SK-N-SH (cell line): ENCODE measurements at regions not wholly inside any gene's neighbourhood (a gene's known extent, or its start where the extent isn't known, plus 50 kb on each side); places are given as distances from the start of the nearest gene placed in this dataset.

Experiments
- CTCF ChIA-PET: fragments of 300-600, 350-600 bp; formaldehyde crosslinking; extraction: SDS; loops from one replicate; lab custom pipeline; 2021; lab: Yijun Ruan, JAX
- POLR2A ChIA-PET: fragments of 350-600 bp; sonication (Branson Sonifier 250); formaldehyde crosslinking; extraction: SDS; loops from one replicate; lab custom pipeline; 2020; ENCODE audit warnings: antibody characterized with exemption, inconsistent platforms; lab: Yijun Ruan, JAX
- DNase-seq: peaks from one replicate; pipeline ENCODE4 v3.0.0; 2012
- H2AFZ ChIP-seq: fragments of 200-600 bp; sonication (generic); 2 replicates; pipeline ENCODE4 v1.8.1; 2016; ENCODE audit warnings: antibody characterized with exemption, mild to moderate bottlenecking, low read depth
- H3F3A ChIP-seq: fragments of 200-600 bp; sonication (generic); replicated peaks from 2 replicates; pipeline ENCODE3; 2016; ENCODE audit warnings: antibody characterized with exemption, mild to moderate bottlenecking; ENCODE audit not compliant: insufficient read depth
- H3K27ac ChIP-seq, 2 experiments: fragments of 200-500 bp in 1 of 2; fragments of 200-600 bp in 1 of 2; sonication (Bioruptor generic) in 1 of 2; sonication (generic), shearing (Covaris generic) in 1 of 2; 2 replicates each; pipeline versions ENCODE4 v1.5.1 to v1.6.1; 2014 to 2016; ENCODE audit warnings: low read depth in 2 of 2, inconsistent platforms in 1 of 2, low read length in 1 of 2, mild to moderate bottlenecking in 1 of 2, mixed read lengths in 1 of 2
- H3K27me3 ChIP-seq: fragments of 200-600 bp; sonication (generic), shearing (Covaris generic); 2 replicates; pipeline ENCODE4 v1.6.1; 2016; ENCODE audit warnings: mixed run types; ENCODE audit not compliant: insufficient read depth
- H3K36me3 ChIP-seq, 2 experiments: fragments of 200-500 bp in 1 of 2; fragments of 200-600 bp in 1 of 2; sonication (Bioruptor generic) in 1 of 2; sonication (generic) in 1 of 2; replicated peaks in 1 of 2; 2 replicates each; pipeline versions ENCODE3 to v1.5.1; 2014 to 2016; ENCODE audit warnings: low read length in 1 of 2, mild to moderate bottlenecking in 1 of 2; ENCODE audit not compliant: insufficient read depth in 2 of 2, control insufficient read depth in 1 of 2
- H3K4me1 ChIP-seq, 2 experiments: fragments of 200-500 bp in 1 of 2; fragments of 200-600 bp in 1 of 2; sonication (Bioruptor generic) in 1 of 2; sonication (generic), shearing (Covaris generic) in 1 of 2; 2 replicates each; pipeline versions ENCODE4 v1.5.1 to v1.6.1; 2014 to 2016; ENCODE audit warnings: low read depth in 1 of 2, low read length in 1 of 2, mixed run types in 1 of 2; ENCODE audit not compliant: insufficient read depth in 2 of 2, control insufficient read depth in 1 of 2
- H3K4me2 ChIP-seq: fragments of 200-600 bp; sonication (generic), shearing (Covaris generic); 2 replicates; pipeline ENCODE4 v1.6.1; 2017; ENCODE audit warnings: mixed run types
- H3K4me3 ChIP-seq, 2 experiments: fragments of 200-500 bp in 1 of 2; fragments of 200-600 bp in 1 of 2; sonication (Bioruptor generic) in 1 of 2; sonication (generic), shearing (Covaris generic) in 1 of 2; 2 replicates each; pipeline versions ENCODE4 v1.5.1 to v1.8.1; 2014 to 2016; ENCODE audit warnings: low read depth in 2 of 2, inconsistent platforms in 1 of 2, low read length in 1 of 2, mild to moderate bottlenecking in 1 of 2, mixed read lengths in 1 of 2, moderate library complexity in 1 of 2
- H3K79me2 ChIP-seq: fragments of 200-600 bp; sonication (generic); 2 replicates; pipeline ENCODE4 v1.8.1; 2017; ENCODE audit warnings: mild to moderate bottlenecking; ENCODE audit not compliant: insufficient read depth
- H3K9ac ChIP-seq: fragments of 200-600 bp; sonication (generic); 2 replicates; pipeline ENCODE4 v1.6.1; 2017; ENCODE audit warnings: mixed run types
- H3K9me2 ChIP-seq: fragments of 200-600 bp; sonication (generic); 2 replicates; pipeline ENCODE4 v1.6.1; 2017; ENCODE audit warnings: mixed run types
- H3K9me3 ChIP-seq: fragments of 200-600 bp; sonication (generic); 2 replicates; pipeline ENCODE4 v1.6.1; 2017; ENCODE audit warnings: mixed run types, mild to moderate bottlenecking, moderate library complexity
- H4K20me1 ChIP-seq: fragments of 200-600 bp; sonication (generic); 2 replicates; pipeline ENCODE4 v1.6.1; 2017; ENCODE audit warnings: mild to moderate bottlenecking, mixed run types; ENCODE audit not compliant: insufficient read depth
- CHD2 ChIP-seq: fragments of 150-350 bp; IDR thresholded peaks from 2 replicates; pipeline ENCODE4 v1.6.1; 2018; ENCODE audit warnings: low read length; ENCODE audit not compliant: partially characterized antibody
- JUND ChIP-seq: IDR thresholded peaks from 2 replicates; pipeline ENCODE4 v1.4.0; 2012
- MXI1 ChIP-seq: IDR thresholded peaks from 2 replicates; pipeline ENCODE4 v1.6.1; 2012; ENCODE audit warnings: mild to moderate bottlenecking, low read depth, low read length, improper control_type of control experiment
- NFIC ChIP-seq: IDR thresholded peaks from 2 replicates; pipeline ENCODE4 v1.4.0; 2012; ENCODE audit warnings: borderline replicate concordance
- RAD21 ChIP-seq: IDR thresholded peaks from 2 replicates; pipeline ENCODE4 v1.6.1; 2012; ENCODE audit warnings: mild to moderate bottlenecking, low read length
- RXRA ChIP-seq: IDR thresholded peaks from 2 replicates; pipeline ENCODE4 v1.4.0; 2012; ENCODE audit warnings: low read depth, mild to moderate bottlenecking, borderline replicate concordance
- SIN3A ChIP-seq: IDR thresholded peaks from 2 replicates; pipeline ENCODE4 v1.6.1; 2012; ENCODE audit warnings: low read depth, mild to moderate bottlenecking, low read length, moderate library complexity, borderline replicate concordance
- SMC3 ChIP-seq: IDR thresholded peaks from 2 replicates; pipeline ENCODE4 v1.6.1; 2012; ENCODE audit warnings: low read depth, low read length, improper control_type of control experiment
- TCF12 ChIP-seq: IDR thresholded peaks from 2 replicates; pipeline ENCODE4 v1.4.0; 2012
- WGBS: methylation state at CpG from one replicate; pipeline ENCODE4 v1.1.6; 2017; ENCODE audit warnings: low lambda C conversion rate; 5-methylcytosine and 5-hydroxymethylcytosine counted together
- TF ChIP-seq, protein P1 (sequence below): IDR thresholded peaks from 2 replicates; pipeline ENCODE4 v1.4.0; 2012; ENCODE audit warnings: low read depth, borderline replicate concordance
- TF ChIP-seq, protein P2 (sequence below): IDR thresholded peaks from 2 replicates; pipeline ENCODE4 v1.4.0; 2012; ENCODE audit warnings: low read depth, borderline replicate concordance
- TF ChIP-seq, protein P3 (sequence below): IDR thresholded peaks from 2 replicates; pipeline ENCODE4 v1.6.1; 2012; ENCODE audit warnings: mild to moderate bottlenecking, low read depth, low read length, moderate library complexity
- TF ChIP-seq, protein P4 (sequence below): IDR thresholded peaks from 2 replicates; pipeline ENCODE4 v1.4.0; 2012; ENCODE audit warnings: low read depth
- TF ChIP-seq, protein P5 (sequence below): fragments of 150-350 bp; IDR thresholded peaks from 2 replicates; pipeline ENCODE4 v1.6.1; 2016; ENCODE audit warnings: mild to moderate bottlenecking, low read depth, low read length

DNA sequence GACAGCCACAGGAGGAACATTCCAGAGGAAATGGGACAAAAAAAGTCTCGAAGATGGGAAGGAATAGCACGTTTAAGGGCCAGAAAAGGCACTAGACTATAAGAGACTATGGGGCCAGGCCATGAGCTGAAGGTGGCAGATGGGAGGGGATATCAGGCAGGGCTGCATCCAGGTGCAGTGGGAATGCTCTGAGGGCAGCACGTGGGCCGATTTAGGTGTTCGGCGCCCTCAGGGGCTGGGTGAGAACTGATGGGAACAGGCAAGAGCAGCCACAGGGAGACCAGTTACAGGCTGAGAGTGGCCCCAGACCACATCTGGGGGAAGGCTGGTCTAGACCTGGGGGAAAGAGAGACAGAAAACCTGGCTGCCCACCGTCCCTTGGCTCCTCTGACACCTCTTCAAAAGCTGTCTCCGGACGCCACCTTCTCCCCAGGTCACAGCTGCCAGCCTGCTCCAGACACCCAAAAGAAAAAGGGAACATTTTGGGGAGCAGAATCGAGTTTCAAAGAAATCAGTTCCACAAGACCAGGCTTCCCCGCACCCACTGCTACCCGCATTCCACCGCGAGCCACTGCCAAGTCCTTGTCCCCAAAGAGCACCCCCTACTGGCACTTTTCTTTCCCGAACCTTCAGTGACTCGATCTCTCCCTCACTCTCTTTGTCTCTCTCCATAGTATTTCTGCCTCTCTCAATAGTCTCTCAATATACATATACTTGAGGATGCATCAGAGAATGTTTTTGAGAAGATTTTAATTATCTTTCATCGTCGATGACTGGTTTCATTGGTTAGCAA lies 190.1 kb upstream of the AGAP1 start:
- H3K27ac ChIP-seq, result no peak overlapping the region
- H4K20me1 ChIP-seq, result no peaks in the 10 kb centered on the region
- 70% methylated on average over 17 of the region's 18 CpGs for WGBS
- H3K79me2 ChIP-seq, result no peaks in the 10 kb centered on the region
- no peak overlapping the region for H3K4me2 ChIP-seq
- no peak overlapping the region for H3K4me3 ChIP-seq
- H2AFZ ChIP-seq, result no peak overlapping the region
- H3K9me2 ChIP-seq, result no peaks in the 10 kb centered on the region
- CTCF ChIA-PET, result no interaction called here
- H3K27me3 ChIP-seq, result no peaks in the 10 kb centered on the region; the same call in 1 of the 2 replicates
- no peak for DNase-seq
- no peaks in the 10 kb centered on the region; a peak in 1 of 4 replicates for H3K4me1 ChIP-seq
- H3F3A ChIP-seq, result no peaks in the 10 kb centered on the region
- POLR2A ChIA-PET, result no interaction called here
- no peak for TF ChIP-seq CHD2
- TF ChIP-seq, protein P1, sequence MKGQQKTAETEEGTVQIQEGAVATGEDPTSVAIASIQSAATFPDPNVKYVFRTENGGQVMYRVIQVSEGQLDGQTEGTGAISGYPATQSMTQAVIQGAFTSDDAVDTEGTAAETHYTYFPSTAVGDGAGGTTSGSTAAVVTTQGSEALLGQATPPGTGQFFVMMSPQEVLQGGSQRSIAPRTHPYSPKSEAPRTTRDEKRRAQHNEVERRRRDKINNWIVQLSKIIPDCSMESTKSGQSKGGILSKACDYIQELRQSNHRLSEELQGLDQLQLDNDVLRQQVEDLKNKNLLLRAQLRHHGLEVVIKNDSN, result no peak
- no peak for TF ChIP-seq MXI1
- TF ChIP-seq, protein P2, sequence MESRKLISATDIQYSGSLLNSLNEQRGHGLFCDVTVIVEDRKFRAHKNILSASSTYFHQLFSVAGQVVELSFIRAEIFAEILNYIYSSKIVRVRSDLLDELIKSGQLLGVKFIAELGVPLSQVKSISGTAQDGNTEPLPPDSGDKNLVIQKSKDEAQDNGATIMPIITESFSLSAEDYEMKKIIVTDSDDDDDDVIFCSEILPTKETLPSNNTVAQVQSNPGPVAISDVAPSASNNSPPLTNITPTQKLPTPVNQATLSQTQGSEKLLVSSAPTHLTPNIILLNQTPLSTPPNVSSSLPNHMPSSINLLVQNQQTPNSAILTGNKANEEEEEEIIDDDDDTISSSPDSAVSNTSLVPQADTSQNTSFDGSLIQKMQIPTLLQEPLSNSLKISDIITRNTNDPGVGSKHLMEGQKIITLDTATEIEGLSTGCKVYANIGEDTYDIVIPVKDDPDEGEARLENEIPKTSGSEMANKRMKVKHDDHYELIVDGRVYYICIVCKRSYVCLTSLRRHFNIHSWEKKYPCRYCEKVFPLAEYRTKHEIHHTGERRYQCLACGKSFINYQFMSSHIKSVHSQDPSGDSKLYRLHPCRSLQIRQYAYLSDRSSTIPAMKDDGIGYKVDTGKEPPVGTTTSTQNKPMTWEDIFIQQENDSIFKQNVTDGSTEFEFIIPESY, result no peak
- TF ChIP-seq, protein P3, sequence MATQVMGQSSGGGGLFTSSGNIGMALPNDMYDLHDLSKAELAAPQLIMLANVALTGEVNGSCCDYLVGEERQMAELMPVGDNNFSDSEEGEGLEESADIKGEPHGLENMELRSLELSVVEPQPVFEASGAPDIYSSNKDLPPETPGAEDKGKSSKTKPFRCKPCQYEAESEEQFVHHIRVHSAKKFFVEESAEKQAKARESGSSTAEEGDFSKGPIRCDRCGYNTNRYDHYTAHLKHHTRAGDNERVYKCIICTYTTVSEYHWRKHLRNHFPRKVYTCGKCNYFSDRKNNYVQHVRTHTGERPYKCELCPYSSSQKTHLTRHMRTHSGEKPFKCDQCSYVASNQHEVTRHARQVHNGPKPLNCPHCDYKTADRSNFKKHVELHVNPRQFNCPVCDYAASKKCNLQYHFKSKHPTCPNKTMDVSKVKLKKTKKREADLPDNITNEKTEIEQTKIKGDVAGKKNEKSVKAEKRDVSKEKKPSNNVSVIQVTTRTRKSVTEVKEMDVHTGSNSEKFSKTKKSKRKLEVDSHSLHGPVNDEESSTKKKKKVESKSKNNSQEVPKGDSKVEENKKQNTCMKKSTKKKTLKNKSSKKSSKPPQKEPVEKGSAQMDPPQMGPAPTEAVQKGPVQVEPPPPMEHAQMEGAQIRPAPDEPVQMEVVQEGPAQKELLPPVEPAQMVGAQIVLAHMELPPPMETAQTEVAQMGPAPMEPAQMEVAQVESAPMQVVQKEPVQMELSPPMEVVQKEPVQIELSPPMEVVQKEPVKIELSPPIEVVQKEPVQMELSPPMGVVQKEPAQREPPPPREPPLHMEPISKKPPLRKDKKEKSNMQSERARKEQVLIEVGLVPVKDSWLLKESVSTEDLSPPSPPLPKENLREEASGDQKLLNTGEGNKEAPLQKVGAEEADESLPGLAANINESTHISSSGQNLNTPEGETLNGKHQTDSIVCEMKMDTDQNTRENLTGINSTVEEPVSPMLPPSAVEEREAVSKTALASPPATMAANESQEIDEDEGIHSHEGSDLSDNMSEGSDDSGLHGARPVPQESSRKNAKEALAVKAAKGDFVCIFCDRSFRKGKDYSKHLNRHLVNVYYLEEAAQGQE, result no peak
- no peak for TF ChIP-seq JUND
- TF ChIP-seq, protein P4, sequence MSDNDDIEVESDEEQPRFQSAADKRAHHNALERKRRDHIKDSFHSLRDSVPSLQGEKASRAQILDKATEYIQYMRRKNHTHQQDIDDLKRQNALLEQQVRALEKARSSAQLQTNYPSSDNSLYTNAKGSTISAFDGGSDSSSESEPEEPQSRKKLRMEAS, result no peak
- TF ChIP-seq RAD21, result no peak
- TF ChIP-seq, protein P5, sequence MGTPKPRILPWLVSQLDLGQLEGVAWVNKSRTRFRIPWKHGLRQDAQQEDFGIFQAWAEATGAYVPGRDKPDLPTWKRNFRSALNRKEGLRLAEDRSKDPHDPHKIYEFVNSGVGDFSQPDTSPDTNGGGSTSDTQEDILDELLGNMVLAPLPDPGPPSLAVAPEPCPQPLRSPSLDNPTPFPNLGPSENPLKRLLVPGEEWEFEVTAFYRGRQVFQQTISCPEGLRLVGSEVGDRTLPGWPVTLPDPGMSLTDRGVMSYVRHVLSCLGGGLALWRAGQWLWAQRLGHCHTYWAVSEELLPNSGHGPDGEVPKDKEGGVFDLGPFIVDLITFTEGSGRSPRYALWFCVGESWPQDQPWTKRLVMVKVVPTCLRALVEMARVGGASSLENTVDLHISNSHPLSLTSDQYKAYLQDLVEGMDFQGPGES, result no peak
- TF ChIP-seq NFIC, result no peak
- TF ChIP-seq SMC3, result no peak
- no peak for TF ChIP-seq SIN3A
- no peak for TF ChIP-seq TCF12
- no peak for TF ChIP-seq RXRA
- H3K36me3 ChIP-seq, result no peaks in the 10 kb centered on the region
- H3K9ac ChIP-seq, result no peak overlapping the region
- H3K9me3 ChIP-seq, result no peaks in the 10 kb centered on the region
